ENCODE measurements at regions not wholly inside any gene's neighbourhood (a gene's known extent, or its start where the extent isn't known, plus 50 kb on each side); places are given as distances from the start of the nearest gene placed in this dataset.

DNA sequence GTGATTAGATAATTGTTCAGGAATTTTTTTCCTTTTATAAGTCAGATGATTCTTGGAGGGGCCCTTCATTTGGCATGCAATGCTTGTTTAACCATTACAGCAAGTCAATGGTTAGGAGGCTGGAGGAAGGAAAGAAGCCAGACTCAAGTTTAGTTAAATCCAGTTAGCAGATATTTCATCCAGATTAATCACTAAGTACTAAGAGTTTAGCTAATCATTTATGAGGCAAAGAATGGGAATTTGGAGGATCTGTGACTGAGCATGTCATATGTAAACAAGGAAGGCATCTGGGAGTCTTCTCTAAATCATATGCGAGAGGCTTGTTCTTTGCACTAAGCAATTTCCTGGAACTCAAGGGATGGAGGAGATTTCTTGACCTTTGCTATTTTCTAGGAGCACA lies 145.3 kb upstream of the SGCD start (continued):
- TF ChIP-seq, protein P1, sequence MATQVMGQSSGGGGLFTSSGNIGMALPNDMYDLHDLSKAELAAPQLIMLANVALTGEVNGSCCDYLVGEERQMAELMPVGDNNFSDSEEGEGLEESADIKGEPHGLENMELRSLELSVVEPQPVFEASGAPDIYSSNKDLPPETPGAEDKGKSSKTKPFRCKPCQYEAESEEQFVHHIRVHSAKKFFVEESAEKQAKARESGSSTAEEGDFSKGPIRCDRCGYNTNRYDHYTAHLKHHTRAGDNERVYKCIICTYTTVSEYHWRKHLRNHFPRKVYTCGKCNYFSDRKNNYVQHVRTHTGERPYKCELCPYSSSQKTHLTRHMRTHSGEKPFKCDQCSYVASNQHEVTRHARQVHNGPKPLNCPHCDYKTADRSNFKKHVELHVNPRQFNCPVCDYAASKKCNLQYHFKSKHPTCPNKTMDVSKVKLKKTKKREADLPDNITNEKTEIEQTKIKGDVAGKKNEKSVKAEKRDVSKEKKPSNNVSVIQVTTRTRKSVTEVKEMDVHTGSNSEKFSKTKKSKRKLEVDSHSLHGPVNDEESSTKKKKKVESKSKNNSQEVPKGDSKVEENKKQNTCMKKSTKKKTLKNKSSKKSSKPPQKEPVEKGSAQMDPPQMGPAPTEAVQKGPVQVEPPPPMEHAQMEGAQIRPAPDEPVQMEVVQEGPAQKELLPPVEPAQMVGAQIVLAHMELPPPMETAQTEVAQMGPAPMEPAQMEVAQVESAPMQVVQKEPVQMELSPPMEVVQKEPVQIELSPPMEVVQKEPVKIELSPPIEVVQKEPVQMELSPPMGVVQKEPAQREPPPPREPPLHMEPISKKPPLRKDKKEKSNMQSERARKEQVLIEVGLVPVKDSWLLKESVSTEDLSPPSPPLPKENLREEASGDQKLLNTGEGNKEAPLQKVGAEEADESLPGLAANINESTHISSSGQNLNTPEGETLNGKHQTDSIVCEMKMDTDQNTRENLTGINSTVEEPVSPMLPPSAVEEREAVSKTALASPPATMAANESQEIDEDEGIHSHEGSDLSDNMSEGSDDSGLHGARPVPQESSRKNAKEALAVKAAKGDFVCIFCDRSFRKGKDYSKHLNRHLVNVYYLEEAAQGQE (IDR thresholded peaks at IDR 0.05): no peak
- no peak for TF ChIP-seq NFE2L2 (conservative IDR thresholded peaks at IDR 0.05; ENCODE audit: low read length)
- TF ChIP-seq, protein P2, sequence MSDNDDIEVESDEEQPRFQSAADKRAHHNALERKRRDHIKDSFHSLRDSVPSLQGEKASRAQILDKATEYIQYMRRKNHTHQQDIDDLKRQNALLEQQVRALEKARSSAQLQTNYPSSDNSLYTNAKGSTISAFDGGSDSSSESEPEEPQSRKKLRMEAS (IDR thresholded peaks at IDR 0.05): peak; percentile 77
- TF ChIP-seq CEBPB (IDR thresholded peaks at IDR 0.05): peak; percentile 46 to 73; a peak in 2 of 4 replicates
- TF ChIP-seq ZC3H11A (IDR thresholded peaks at IDR 0.05): no peak

DNA sequence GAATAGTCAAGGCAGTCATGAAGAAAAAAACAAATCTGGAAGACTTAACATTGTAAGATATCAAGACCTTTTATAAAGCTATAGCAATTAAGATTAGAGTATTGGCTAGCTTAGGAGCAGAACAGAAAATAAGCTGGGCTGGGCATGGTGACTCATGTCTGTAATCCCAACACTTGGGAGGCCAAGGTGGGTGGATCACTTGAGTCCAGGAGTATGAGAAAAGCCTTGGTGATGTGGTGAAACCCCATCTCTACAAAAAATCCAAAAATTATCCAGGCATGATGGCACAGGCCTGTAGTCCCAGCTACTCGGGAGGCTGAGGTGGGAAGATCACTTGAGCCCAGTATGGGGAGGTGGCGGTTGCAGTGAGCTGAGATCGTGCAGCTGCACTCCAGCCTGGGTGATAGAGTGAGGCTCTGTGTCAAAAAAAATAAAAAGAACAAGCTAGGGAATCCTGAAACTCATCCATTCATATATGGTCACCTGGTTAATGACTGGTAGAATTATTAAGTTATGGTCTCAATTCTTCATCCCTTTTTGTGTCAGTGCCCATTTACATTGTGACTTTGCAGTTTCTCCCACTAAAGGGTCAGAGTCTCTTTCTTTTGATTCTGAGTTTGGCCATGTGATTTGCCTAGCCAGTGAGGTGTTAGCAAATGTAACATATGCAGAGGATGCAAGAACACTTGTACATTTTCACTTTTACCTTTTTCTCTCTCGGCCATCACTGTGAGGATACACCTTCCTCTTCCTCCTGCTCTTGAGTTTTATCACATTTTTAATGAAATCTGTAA lies 144.6 kb upstream of the SGCD start:
- Histone ChIP-seq H3K4me2 (peak overlapping the region; percentile 65), H3K27ac (peak overlapping the region; percentile 91 to 93), H3K9me3 (peaks cover 28% of the 10 kb centered on the region), H3K4me1 (peaks cover 51% of the 10 kb centered on the region), H3K4me3 (no peak overlapping the region)
- CTCF ChIA-PET: no interaction called here
- FAIRE-seq (no peak), DNase-seq (ENCODE audit: low read depth in 1 of 2, low spot score in 1 of 2) (peak in 1 of 2 experiments; percentile 91), ATAC-seq (peak; percentile 65 to 78)
- WGBS (ENCODE audit: missing lambda C conversion rate): 25% methylated on average over 4 of the region's 4 CpGs
- TF ChIP-seq HOXB13 (CRISPR knock-in tag; IDR thresholded peaks at IDR 0.05; ENCODE audit: low read depth) (0 out of 2 replicates have a peak, but pooled peaks have one; percentile 11), MAFK (IDR thresholded peaks at IDR 0.05; ENCODE audit: partially characterized antibody) (peak; percentile 55), RAD21 (conservative IDR thresholded peaks at IDR 0.05 in 1 of 2, IDR thresholded peaks at IDR 0.05 in 1 of 2) (no peak), FOSL2 (IDR thresholded peaks at IDR 0.05) (peak; percentile 17; the same call in 1 of the 2 replicates), FOSL2 (CRISPR knock-in tag; IDR thresholded peaks at IDR 0.05) (peak; percentile 64), CEBPB (IDR thresholded peaks at IDR 0.05) (no peak), POLR2AphosphoS2 (conservative IDR thresholded peaks at IDR 0.05; ENCODE audit: low read length) (no peak), NFE2L2 (conservative IDR thresholded peaks at IDR 0.05; ENCODE audit: low read length) (0 out of 2 replicates have a peak, but pooled peaks have one; percentile 20)
- TF ChIP-seq, protein P3, sequence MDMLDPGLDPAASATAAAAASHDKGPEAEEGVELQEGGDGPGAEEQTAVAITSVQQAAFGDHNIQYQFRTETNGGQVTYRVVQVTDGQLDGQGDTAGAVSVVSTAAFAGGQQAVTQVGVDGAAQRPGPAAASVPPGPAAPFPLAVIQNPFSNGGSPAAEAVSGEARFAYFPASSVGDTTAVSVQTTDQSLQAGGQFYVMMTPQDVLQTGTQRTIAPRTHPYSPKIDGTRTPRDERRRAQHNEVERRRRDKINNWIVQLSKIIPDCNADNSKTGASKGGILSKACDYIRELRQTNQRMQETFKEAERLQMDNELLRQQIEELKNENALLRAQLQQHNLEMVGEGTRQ (IDR thresholded peaks at IDR 0.05): peak; percentile 52
- POLR2A ChIA-PET: no interaction called here

DNA sequence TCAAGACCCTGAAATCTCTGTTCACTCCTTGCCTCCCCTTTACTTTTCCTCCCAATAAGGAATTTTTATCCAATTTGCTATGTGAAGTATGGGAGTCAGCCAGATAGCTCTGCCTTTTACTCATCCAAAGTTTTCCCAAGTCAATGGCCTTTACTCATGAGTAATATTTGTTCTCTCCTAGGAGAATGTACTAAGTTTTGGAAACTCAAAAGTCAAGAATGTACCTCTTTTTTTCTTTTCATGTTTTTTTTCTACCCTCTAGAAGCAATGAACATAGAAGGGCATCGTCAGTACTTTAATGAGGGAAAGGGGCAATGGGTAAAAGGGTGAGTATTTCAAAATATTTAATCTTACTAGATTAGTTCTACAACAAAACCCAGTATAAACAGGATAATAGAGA lies 140.2 kb upstream of the SGCD start:
- peak overlapping the region; percentile 86 to 91 for H3K27ac ChIP-seq
- peaks cover 55% of the 10 kb centered on the region for H3K4me1 ChIP-seq
- WGBS (ENCODE audit: missing lambda C conversion rate): 0% methylated on average over 1 of the region's 1 CpG
- H3K9me3 ChIP-seq: peaks cover 4% of the 10 kb centered on the region; the same call in 1 of the 3 replicates
- peak; percentile 72 to 83 for ATAC-seq
- no peak overlapping the region for H3K4me3 ChIP-seq
- DNase-seq (ENCODE audit: low read depth in 1 of 2, low spot score in 1 of 2): peak; percentile 34 to 82
- FAIRE-seq: peak; percentile 95
- peak overlapping the region; percentile 63 for H3K4me2 ChIP-seq
- ChIA-PET CTCF (interaction anchor here (1.3 kb wide), 1 partner anchor 945 kb away, joined by 4 read pairs; no protein-coding TSS in a partner anchor), POLR2A (interaction anchor here (1.0 kb wide), 1 partner anchor 40 kb away, joined by 3 read pairs; no protein-coding TSS in a partner anchor)
- no peak for TF ChIP-seq CBX8 (IDR thresholded peaks at IDR 0.05)
- no peak for TF ChIP-seq HEYL (CRISPR knock-in tag; IDR thresholded peaks at IDR 0.05)
- TF ChIP-seq, protein P4, sequence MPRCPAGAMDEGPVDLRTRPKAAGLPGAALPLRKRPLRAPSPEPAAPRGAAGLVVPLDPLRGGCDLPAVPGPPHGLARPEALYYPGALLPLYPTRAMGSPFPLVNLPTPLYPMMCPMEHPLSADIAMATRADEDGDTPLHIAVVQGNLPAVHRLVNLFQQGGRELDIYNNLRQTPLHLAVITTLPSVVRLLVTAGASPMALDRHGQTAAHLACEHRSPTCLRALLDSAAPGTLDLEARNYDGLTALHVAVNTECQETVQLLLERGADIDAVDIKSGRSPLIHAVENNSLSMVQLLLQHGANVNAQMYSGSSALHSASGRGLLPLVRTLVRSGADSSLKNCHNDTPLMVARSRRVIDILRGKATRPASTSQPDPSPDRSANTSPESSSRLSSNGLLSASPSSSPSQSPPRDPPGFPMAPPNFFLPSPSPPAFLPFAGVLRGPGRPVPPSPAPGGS (IDR thresholded peaks at IDR 0.05): peak; percentile 52; the same call in 2 of the 3 replicates
- no peak for TF ChIP-seq NFE2L2 (conservative IDR thresholded peaks at IDR 0.05; ENCODE audit: low read length)
- TF ChIP-seq TP53 (CRISPR knock-in tag; IDR thresholded peaks at IDR 0.05): no peak
- TF ChIP-seq, protein P5, sequence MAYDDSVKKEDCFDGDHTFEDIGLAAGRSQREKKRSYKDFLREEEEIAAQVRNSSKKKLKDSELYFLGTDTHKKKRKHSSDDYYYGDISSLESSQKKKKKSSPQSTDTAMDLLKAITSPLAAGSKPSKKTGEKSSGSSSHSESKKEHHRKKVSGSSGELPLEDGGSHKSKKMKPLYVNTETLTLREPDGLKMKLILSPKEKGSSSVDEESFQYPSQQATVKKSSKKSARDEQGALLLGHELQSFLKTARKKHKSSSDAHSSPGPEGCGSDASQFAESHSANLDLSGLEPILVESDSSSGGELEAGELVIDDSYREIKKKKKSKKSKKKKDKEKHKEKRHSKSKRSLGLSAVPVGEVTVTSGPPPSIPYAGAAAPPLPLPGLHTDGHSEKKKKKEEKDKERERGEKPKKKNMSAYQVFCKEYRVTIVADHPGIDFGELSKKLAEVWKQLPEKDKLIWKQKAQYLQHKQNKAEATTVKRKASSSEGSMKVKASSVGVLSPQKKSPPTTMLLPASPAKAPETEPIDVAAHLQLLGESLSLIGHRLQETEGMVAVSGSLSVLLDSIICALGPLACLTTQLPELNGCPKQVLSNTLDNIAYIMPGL (CRISPR knock-in tag; IDR thresholded peaks at IDR 0.05; ENCODE audit: borderline replicate concordance): no peak
- no peak for TF ChIP-seq ESRRA (IDR thresholded peaks at IDR 0.05; ENCODE audit: borderline replicate concordance, low read length)
- TF ChIP-seq CHD4 (IDR thresholded peaks at IDR 0.05; ENCODE audit: borderline replicate concordance): no peak
- no peak for TF ChIP-seq RARB (CRISPR knock-in tag; IDR thresholded peaks at IDR 0.05)
- no peak for TF ChIP-seq EHMT2 (IDR thresholded peaks at IDR 0.05; ENCODE audit: low read depth)
- no peak for TF ChIP-seq ZSCAN20 (CRISPR knock-in tag; IDR thresholded peaks at IDR 0.05)
- no peak for TF ChIP-seq ZC3H11A (IDR thresholded peaks at IDR 0.05)
- TF ChIP-seq KDM1A (IDR thresholded peaks at IDR 0.05; ENCODE audit: low read depth): no peak
- TF ChIP-seq BHLHE40 (IDR thresholded peaks at IDR 0.05; ENCODE audit: low read depth, low read length): no peak
- peak; percentile 35 to 47; a peak in 4 of 5 replicates for TF ChIP-seq RAD21 (conservative IDR thresholded peaks at IDR 0.05 in 1 of 2, IDR thresholded peaks at IDR 0.05 in 1 of 2)
- TF ChIP-seq, protein P6, sequence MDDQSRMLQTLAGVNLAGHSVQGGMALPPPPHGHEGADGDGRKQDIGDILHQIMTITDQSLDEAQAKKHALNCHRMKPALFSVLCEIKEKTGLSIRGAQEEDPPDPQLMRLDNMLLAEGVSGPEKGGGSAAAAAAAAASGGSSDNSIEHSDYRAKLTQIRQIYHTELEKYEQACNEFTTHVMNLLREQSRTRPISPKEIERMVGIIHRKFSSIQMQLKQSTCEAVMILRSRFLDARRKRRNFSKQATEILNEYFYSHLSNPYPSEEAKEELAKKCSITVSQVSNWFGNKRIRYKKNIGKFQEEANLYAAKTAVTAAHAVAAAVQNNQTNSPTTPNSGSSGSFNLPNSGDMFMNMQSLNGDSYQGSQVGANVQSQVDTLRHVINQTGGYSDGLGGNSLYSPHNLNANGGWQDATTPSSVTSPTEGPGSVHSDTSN (IDR thresholded peaks at IDR 0.05): no peak

Measured in A549 (cell line).